Astrocyte (in vitro differentiated cells and primary cell): ENCODE measurements at regions not wholly inside any gene's neighbourhood (a gene's known extent, or its start where the extent isn't known, plus 50 kb on each side); places are given as distances from the start of the nearest gene placed in this dataset.

Experiments
- CTCF ChIP-seq: IDR thresholded peaks from 2 replicates; pipeline ENCODE4 v1.5.1; 2011; ENCODE audit warnings: low read depth, mild to moderate bottlenecking, inconsistent platforms, low read length, moderate library complexity; ENCODE audit not compliant: insufficient read depth
- EZH2 ChIP-seq: IDR thresholded peaks from 2 replicates; pipeline ENCODE4 v1.6.1; 2012; ENCODE audit warnings: mild to moderate bottlenecking, low read length, inconsistent platforms; ENCODE audit not compliant: insufficient read depth

GRCh38 chr20:50312002-50312681, 121.5 kb downstream of the CEBPB start:
- TF ChIP-seq CTCF (no peak), EZH2 (no peak)
